H1 (cell line): ENCODE measurements at regions not wholly inside any gene's neighbourhood (a gene's known extent, or its start where the extent isn't known, plus 50 kb on each side); places are given as distances from the start of the nearest gene placed in this dataset.

Source experiments
- CTCF ChIA-PET: fragments of 300-600 bp; sonication (Branson Sonifier 250); formaldehyde crosslinking; loops from one replicate; lab custom pipeline; 2021; ENCODE audit not compliant: partially characterized antibody; lab: Charles Lee
- POLR2A ChIA-PET: fragments of 300-600 bp; sonication (Branson Sonifier 250); formaldehyde crosslinking; loops from one replicate; lab custom pipeline; 2021; ENCODE audit warnings: inconsistent platforms; ENCODE audit not compliant: partially characterized antibody; lab: Charles Lee
- DNase-seq, 2 experiments: peaks; one replicate each; pipeline versions ENCODE4 v3.0.0 to v3.0.0-alpha.2; 2010 to 2022; ENCODE audit warnings: low spot score in 2 of 2, low read depth in 1 of 2, mixed read lengths in 1 of 2
- FAIRE-seq: peaks from 2 replicates; lab custom pipeline; 2011; peaks lifted over from hg19 to GRCh38; lab: Jason Lieb, UNC
- H2AFZ ChIP-seq: 2 replicates; pipeline ENCODE4 v1.8.1; 2012; ENCODE audit warnings: low read length, inconsistent platforms
- H2AK5ac ChIP-seq: 2 replicates; pipeline ENCODE4 v1.6.1; 2013; ENCODE audit warnings: low read depth, low read length
- H2BK120ac ChIP-seq: replicated peaks from 2 replicates; pipeline ENCODE3; 2013; ENCODE audit warnings: low read depth, low read length, inconsistent platforms
- H2BK12ac ChIP-seq: 2 replicates; pipeline ENCODE4 v1.6.1; 2013; ENCODE audit warnings: low read depth, low read length
- H2BK15ac ChIP-seq: 2 replicates; pipeline ENCODE4 v1.6.1; 2013; ENCODE audit warnings: low read length
- H2BK20ac ChIP-seq: 2 replicates; pipeline ENCODE4 v1.6.1; 2013; ENCODE audit warnings: low read length
- H2BK5ac ChIP-seq: 2 replicates; pipeline ENCODE4 v1.6.1; 2013; ENCODE audit warnings: low read depth, low read length
- H3K14ac ChIP-seq: 2 replicates; pipeline ENCODE4 v1.6.1; 2013; ENCODE audit warnings: inconsistent platforms; ENCODE audit not compliant: insufficient read length
- H3K18ac ChIP-seq: 2 replicates; pipeline ENCODE4 v1.6.1; 2013; ENCODE audit warnings: low read length; ENCODE audit errors: extremely low read depth
- H3K23ac ChIP-seq: 2 replicates; pipeline ENCODE4 v1.6.1; 2013; ENCODE audit warnings: inconsistent platforms; ENCODE audit not compliant: insufficient read length
- H3K23me2 ChIP-seq: 2 replicates; pipeline ENCODE4 v1.6.1; 2013; ENCODE audit warnings: low read depth, low read length
- H3K27ac ChIP-seq: 2 replicates; pipeline ENCODE4 v1.6.1; 2011; ENCODE audit warnings: low read depth, low read length, inconsistent platforms
- H3K27me3 ChIP-seq, 4 experiments: replicated peaks in 1 of 4; 1 replicate in 1 of 4; 2 replicates in 3 of 4; pipeline versions ENCODE4 v1.6.1 to v1.8.1; 2011 to 2013; ENCODE audit warnings: low read length in 3 of 4, mild to moderate bottlenecking in 3 of 4, inconsistent platforms in 2 of 4, mixed read lengths in 2 of 4, moderate library complexity in 1 of 4; ENCODE audit not compliant: control insufficient read depth in 3 of 4, insufficient read depth in 3 of 4; ENCODE audit errors: extremely low read depth in 1 of 4
- H3K36me3 ChIP-seq, 4 experiments: 2 replicates each; pipeline versions ENCODE4 v1.6.1 to v1.8.1; 2011 to 2013; ENCODE audit warnings: mild to moderate bottlenecking in 4 of 4, low read length in 3 of 4, moderate library complexity in 2 of 4, control low read depth in 1 of 4, inconsistent platforms in 1 of 4; ENCODE audit not compliant: insufficient read depth in 4 of 4, control insufficient read depth in 2 of 4
- H3K4ac ChIP-seq: replicated peaks from 2 replicates; pipeline ENCODE3; 2013; ENCODE audit warnings: low read length, low read depth, mixed read lengths, inconsistent platforms; ENCODE audit not compliant: insufficient read length
- H3K4me1 ChIP-seq, 4 experiments: replicated peaks in 1 of 4; 1 replicate in 1 of 4; 2 replicates in 3 of 4; pipeline versions ENCODE4 v1.6.1 to v1.8.1; 2011 to 2013; ENCODE audit warnings: low read length in 3 of 4, inconsistent platforms in 2 of 4, mixed read lengths in 1 of 4; ENCODE audit not compliant: insufficient read depth in 4 of 4, control insufficient read depth in 3 of 4
- H3K4me2 ChIP-seq, 2 experiments: 2 replicates each; pipeline versions ENCODE4 v1.6.1 to v1.8.1; 2011 to 2013; ENCODE audit warnings: low read depth in 2 of 2, low read length in 2 of 2, control low read depth in 1 of 2, inconsistent platforms in 1 of 2, mild to moderate bottlenecking in 1 of 2; ENCODE audit not compliant: insufficient read depth in 1 of 2
- H3K4me3 ChIP-seq, 4 experiments: fragments of 200-600, 300-600 bp in 1 of 4; sonication (generic), shearing (Covaris generic), sonication (Bioruptor Twin) in 1 of 4; 2 replicates each; pipeline versions ENCODE4 v1.5.1 to v1.8.1; 2011 to 2016; ENCODE audit warnings: low read length in 4 of 4, low read depth in 3 of 4, control low read depth in 2 of 4, inconsistent platforms in 2 of 4, mild to moderate bottlenecking in 2 of 4, mixed read lengths in 1 of 4, moderate library complexity in 1 of 4; ENCODE audit not compliant: insufficient read depth in 2 of 4; ENCODE audit errors: extremely low read depth in 1 of 4
- H3K56ac ChIP-seq: replicated peaks from 2 replicates; pipeline ENCODE3; 2013; ENCODE audit warnings: low read depth, mild to moderate bottlenecking, mixed read lengths, low read length, inconsistent platforms; ENCODE audit not compliant: insufficient read length
- H3K79me1 ChIP-seq: 2 replicates; pipeline ENCODE4 v1.6.1; 2013; ENCODE audit warnings: low read depth, low read length, control low read depth
- H3K79me2 ChIP-seq, 2 experiments: 2 replicates each; pipeline versions ENCODE4 v1.6.1 to v1.8.1; 2012 to 2013; ENCODE audit warnings: low read length in 2 of 2, mild to moderate bottlenecking in 2 of 2, inconsistent platforms in 1 of 2; ENCODE audit not compliant: insufficient read depth in 2 of 2, control insufficient read depth in 1 of 2
- H3K9ac ChIP-seq, 4 experiments: replicated peaks in 1 of 4; 1 replicate in 1 of 4; 2 replicates in 3 of 4; pipeline versions ENCODE4 v1.6.1 to v1.8.1; 2011 to 2013; ENCODE audit warnings: low read depth in 3 of 4, low read length in 3 of 4, control low read depth in 2 of 4, mild to moderate bottlenecking in 2 of 4, moderate library complexity in 2 of 4, inconsistent platforms in 1 of 4; ENCODE audit errors: extremely low read depth in 1 of 4
- H3K9me3 ChIP-seq, 2 experiments: 2 replicates each; pipeline versions ENCODE4 v1.6.1 to v1.8.1; 2012 to 2013; ENCODE audit warnings: mild to moderate bottlenecking in 2 of 2, moderate library complexity in 2 of 2, control low read depth in 1 of 2, inconsistent platforms in 1 of 2, low read depth in 1 of 2, low read length in 1 of 2, mixed read lengths in 1 of 2; ENCODE audit not compliant: insufficient read depth in 2 of 2
- H4K20me1 ChIP-seq, 2 experiments: replicated peaks in 1 of 2; 2 replicates each; pipeline versions ENCODE3 to v1.8.1; 2011 to 2013; ENCODE audit warnings: inconsistent platforms in 2 of 2, low read length in 2 of 2, mild to moderate bottlenecking in 1 of 2; ENCODE audit not compliant: insufficient read depth in 2 of 2, control insufficient read depth in 1 of 2
- H4K5ac ChIP-seq: 2 replicates; pipeline ENCODE4 v1.6.1; 2013; ENCODE audit warnings: low read length, low read depth, mixed read lengths, inconsistent platforms; ENCODE audit not compliant: insufficient read length
- H4K8ac ChIP-seq: 2 replicates; pipeline ENCODE4 v1.8.0; 2013; ENCODE audit warnings: mild to moderate bottlenecking, moderate library complexity, low read length, inconsistent platforms; ENCODE audit not compliant: insufficient read depth; ENCODE audit errors: extremely low read depth
- H4K91ac ChIP-seq: replicated peaks from 2 replicates; pipeline ENCODE3; 2013; ENCODE audit warnings: low read length, mixed read lengths, inconsistent platforms; ENCODE audit not compliant: insufficient read length
- HDAC2 ChIP-seq, 2 experiments: fragments of 300-600 bp in 1 of 2; sonication (generic) in 1 of 2; IDR thresholded peaks; 2 replicates each; pipeline ENCODE4 v1.6.1; 2011 to 2012; ENCODE audit warnings: low read depth in 2 of 2, low read length in 2 of 2, mild to moderate bottlenecking in 2 of 2, moderate library complexity in 2 of 2, borderline replicate concordance in 1 of 2, inconsistent platforms in 1 of 2
- JUND ChIP-seq: IDR thresholded peaks from 2 replicates; pipeline ENCODE4 v1.6.1; 2011; ENCODE audit warnings: mild to moderate bottlenecking, improper control_type of control experiment, low read length
- POLR2AphosphoS5 ChIP-seq: IDR thresholded peaks from 2 replicates; pipeline ENCODE4 v1.6.1; 2011; ENCODE audit warnings: low read depth, low read length
- RXRA ChIP-seq: IDR thresholded peaks from 2 replicates; pipeline ENCODE4 v1.6.1; 2011; ENCODE audit warnings: low read depth, mild to moderate bottlenecking, low read length, moderate library complexity; ENCODE audit not compliant: insufficient read depth
- SAP30 ChIP-seq: fragments of 300-600 bp; sonication (generic); IDR thresholded peaks from 2 replicates; pipeline ENCODE4 v1.7.1; 2012; ENCODE audit warnings: low read length, moderate library complexity, mild to moderate bottlenecking, inconsistent platforms; ENCODE audit not compliant: insufficient read depth, insufficient replicate concordance
- SIN3A ChIP-seq, 2 experiments: IDR thresholded peaks in 1 of 2; conservative IDR thresholded peaks in 1 of 2; 2 replicates each; pipeline ENCODE4 v1.6.1; 2011 to 2012; ENCODE audit warnings: low read length in 2 of 2, improper control_type of control experiment in 1 of 2, low read depth in 1 of 2, mild to moderate bottlenecking in 1 of 2
- SIRT6 ChIP-seq: IDR thresholded peaks from one replicate; pipeline ENCODE4 v1.7.1; 2012; ENCODE audit warnings: low read length, inconsistent platforms
- TBP ChIP-seq: IDR thresholded peaks from 2 replicates; pipeline ENCODE4 v1.6.1; 2011; ENCODE audit warnings: low read depth, low read length, improper control_type of control experiment
- TCF12 ChIP-seq: IDR thresholded peaks from 2 replicates; pipeline ENCODE4 v1.6.1; 2011; ENCODE audit warnings: low read depth, mild to moderate bottlenecking, low read length
- WGBS, 2 experiments: shearing (Covaris generic) in 1 of 2; methylation state at CpG; one replicate each; pipeline versions ENCODE4 v1.1.6 to v1.1.7; 2013 to 2015; ENCODE audit warnings: low lambda C conversion rate in 2 of 2, mixed read lengths in 2 of 2, inconsistent platforms in 1 of 2, low coverage in 1 of 2, missing lambda C conversion rate in 1 of 2; ENCODE audit not compliant: insufficient replicate concordance in 2 of 2, insufficient coverage in 1 of 2, insufficient read length in 1 of 2; ENCODE audit errors: extremely low coverage in 1 of 2, missing lambda C conversion rate in 1 of 2; 5-methylcytosine and 5-hydroxymethylcytosine counted together
- TF ChIP-seq, protein P1 (sequence below): IDR thresholded peaks from 2 replicates; pipeline ENCODE4 v1.6.1; 2012; ENCODE audit warnings: inconsistent platforms
- TF ChIP-seq, protein P2 (sequence below): IDR thresholded peaks from 2 replicates; pipeline ENCODE4 v1.6.1; 2011; ENCODE audit warnings: low read length, improper control_type of control experiment

DNA sequence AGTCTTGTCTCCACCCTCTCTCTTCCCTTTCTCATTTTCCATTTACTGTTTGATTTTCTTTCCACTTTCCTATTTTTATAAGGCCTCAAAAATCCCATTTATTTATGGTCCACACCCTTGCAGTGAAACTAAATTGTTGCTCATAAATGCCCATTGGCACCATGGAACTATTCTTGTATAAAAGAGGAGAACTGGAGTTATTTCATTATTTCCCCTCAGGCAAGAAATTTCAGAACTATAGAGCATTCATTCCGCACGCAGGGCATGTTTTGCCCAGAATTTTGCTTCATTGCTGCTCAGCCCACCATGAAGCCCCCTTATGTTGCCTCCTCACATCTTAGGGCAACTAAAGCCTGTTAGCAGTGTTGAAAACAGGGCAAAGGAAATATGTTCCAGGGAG is 113.7 kb upstream of the MMADHC start:
- H3K4me3 ChIP-seq = no peak overlapping the region
- no peak overlapping the region for H2BK120ac ChIP-seq
- CTCF ChIA-PET = interaction anchor here (1.3 to 2.5 kb wide), 2 partner anchors 13 to 15 kb away, joined by 3 to 7 read pairs; no protein-coding TSS in a partner anchor
- TF ChIP-seq HDAC2 (IDR thresholded peaks at IDR 0.05; ENCODE audit: borderline replicate concordance in 1 of 2, low read depth in 2 of 2, low read length in 2 of 2) (no peak), POLR2AphosphoS5 (no peak), SAP30 (no peak), RXRA (no peak), SIRT6 (no peak), TBP (no peak), SIN3A (conservative IDR thresholded peaks at IDR 0.05 in 1 of 2, IDR thresholded peaks at IDR 0.05 in 1 of 2; ENCODE audit: low read depth in 1 of 2, low read length in 2 of 2) (no peak), TCF12 (no peak), JUND (no peak)
- TF ChIP-seq, protein P1, sequence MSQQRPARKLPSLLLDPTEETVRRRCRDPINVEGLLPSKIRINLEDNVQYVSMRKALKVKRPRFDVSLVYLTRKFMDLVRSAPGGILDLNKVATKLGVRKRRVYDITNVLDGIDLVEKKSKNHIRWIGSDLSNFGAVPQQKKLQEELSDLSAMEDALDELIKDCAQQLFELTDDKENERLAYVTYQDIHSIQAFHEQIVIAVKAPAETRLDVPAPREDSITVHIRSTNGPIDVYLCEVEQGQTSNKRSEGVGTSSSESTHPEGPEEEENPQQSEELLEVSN = no peak
- TF ChIP-seq, protein P2, sequence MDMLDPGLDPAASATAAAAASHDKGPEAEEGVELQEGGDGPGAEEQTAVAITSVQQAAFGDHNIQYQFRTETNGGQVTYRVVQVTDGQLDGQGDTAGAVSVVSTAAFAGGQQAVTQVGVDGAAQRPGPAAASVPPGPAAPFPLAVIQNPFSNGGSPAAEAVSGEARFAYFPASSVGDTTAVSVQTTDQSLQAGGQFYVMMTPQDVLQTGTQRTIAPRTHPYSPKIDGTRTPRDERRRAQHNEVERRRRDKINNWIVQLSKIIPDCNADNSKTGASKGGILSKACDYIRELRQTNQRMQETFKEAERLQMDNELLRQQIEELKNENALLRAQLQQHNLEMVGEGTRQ = no peak

More for the DNA sequence above, 113.7 kb upstream of the MMADHC start:
- POLR2A ChIA-PET = no interaction called here
- H3K18ac ChIP-seq = no peak overlapping the region
- no peak overlapping the region for H3K23ac ChIP-seq
- no peak overlapping the region for H3K14ac ChIP-seq
- no peak overlapping the region for H3K4ac ChIP-seq
- H3K27me3 ChIP-seq = no peaks in the 10 kb centered on the region
- H3K36me3 ChIP-seq = no peaks in the 10 kb centered on the region
- no peak overlapping the region for H2BK15ac ChIP-seq
- no peak overlapping the region for H2BK20ac ChIP-seq
- no peak overlapping the region for H2BK5ac ChIP-seq
- no peak overlapping the region for H2AFZ ChIP-seq
- H3K27ac ChIP-seq = no peak overlapping the region
- WGBS, 2 experiments = 92% methylated on average over 2 of the region's 2 CpGs; no CpG with 5 or more reads in 1 of the 2 experiments
- H2AK5ac ChIP-seq = no peak overlapping the region
- FAIRE-seq (no peak), DNase-seq (no peak)
- H4K91ac ChIP-seq = no peak overlapping the region
- no peak overlapping the region for H3K56ac ChIP-seq
- no peaks in the 10 kb centered on the region for H3K4me1 ChIP-seq
- H4K20me1 ChIP-seq = no peaks in the 10 kb centered on the region
- H2BK12ac ChIP-seq = no peak overlapping the region
- no peak overlapping the region for H4K5ac ChIP-seq
- no peaks in the 10 kb centered on the region; the same call in 1 of the 2 replicates for H3K23me2 ChIP-seq
- no peak overlapping the region for H4K8ac ChIP-seq
- H3K9me3 ChIP-seq = no peaks in the 10 kb centered on the region
- no peaks in the 10 kb centered on the region for H3K79me1 ChIP-seq
- no peak overlapping the region for H3K9ac ChIP-seq
- no peak overlapping the region for H3K4me2 ChIP-seq
- no peaks in the 10 kb centered on the region for H3K79me2 ChIP-seq
